Pancreas (tissue), 10 donors: ENCODE measurements at regions not wholly inside any gene's neighbourhood (a gene's known extent, or its start where the extent isn't known, plus 50 kb on each side); places are given as distances from the start of the nearest gene placed in this dataset.

Experiments
- ATAC-seq, 4 donors: fragments of 200-7000 bp; cut with Tn5 transposase; one replicate each; pipeline versions ENCODE4 v1.8.0 to v1.9.1; 2020; ENCODE audit warnings: mild to moderate bottlenecking in 4 of 4, moderate library complexity in 4 of 4
- DNase-seq, 6 donors: peaks; one replicate each; pipeline ENCODE4 v3.0.0-alpha.2; 2020
- FAIRE-seq: peaks from 2 replicates; lab custom pipeline; 2012; peaks lifted over from hg19 to GRCh38; lab: Jason Lieb, UNC
- H3K27ac ChIP-seq, 4 donors: fragments of 200-600 bp; sonication (generic); 1 replicate in 3 of 4; 2 replicates in 1 of 4; pipeline versions ENCODE4 v1.5.0 to v1.8.0; 2020
- H3K27me3 ChIP-seq, 4 donors: fragments of 200-600 bp; one replicate each; pipeline ENCODE4 v1.8.0; 2021
- H3K36me3 ChIP-seq, 3 donors: fragments of 200-600 bp; sonication (generic) in 1 of 3; one replicate each; pipeline versions ENCODE4 v1.5.0 to v1.8.0; 2020 to 2021
- H3K4me1 ChIP-seq, 3 donors: fragments of 200-600 bp; one replicate each; pipeline ENCODE4 v1.8.0; 2021
- H3K4me3 ChIP-seq, 4 donors: fragments of 200-600 bp; sonication (generic) in 2 of 4; one replicate each; pipeline versions ENCODE4 v1.5.0 to v1.8.0; 2020 to 2021
- H3K9me3 ChIP-seq, 4 donors: fragments of 200-600 bp; one replicate each; pipeline ENCODE4 v1.8.0; 2021
- CTCF ChIP-seq, 4 donors: fragments of 200-600 bp; sonication (generic) in 3 of 4; IDR thresholded peaks; one replicate each; pipeline versions ENCODE4 v1.5.0 to v1.8.0; 2021; ENCODE audit warnings: antibody characterized with exemption in 4 of 4
- WGBS, 2 donors: extraction: QIAGEN DNeasy Blood & Tissue Kit; methylation state at CpG; one replicate each; pipeline ENCODE4 v1.1.7; 2013; 5-methylcytosine and 5-hydroxymethylcytosine counted together
- intact Hi-C, 3 donors: fragments of 100-400 bp; cut with DNase I; formaldehyde crosslinking; loops; one replicate each; pipeline versions ENCODE4 v1.11.1 to v1.14.2; 2022
- donor health status: healthy with polysubstance abuse.
- donor health status: DM: no; HTN: no; CAD: no; lungs with moderate emphysema.
- donor health status: DM: no; HTN: no; CAD: no.
- donor health status: control.
- donor health status: control.
- donor health status: Bipolar disorder and iron deficiency.
- donor health status: DM: yes; HTN: yes; CAD: no.
- donor health status: DM: no; HTN: no; CAD: no.
- donor health status: DM: no; HTN: no; CAD: no.
- donor health status: DM: yes; HTN: yes; CAD: no.

DNA sequence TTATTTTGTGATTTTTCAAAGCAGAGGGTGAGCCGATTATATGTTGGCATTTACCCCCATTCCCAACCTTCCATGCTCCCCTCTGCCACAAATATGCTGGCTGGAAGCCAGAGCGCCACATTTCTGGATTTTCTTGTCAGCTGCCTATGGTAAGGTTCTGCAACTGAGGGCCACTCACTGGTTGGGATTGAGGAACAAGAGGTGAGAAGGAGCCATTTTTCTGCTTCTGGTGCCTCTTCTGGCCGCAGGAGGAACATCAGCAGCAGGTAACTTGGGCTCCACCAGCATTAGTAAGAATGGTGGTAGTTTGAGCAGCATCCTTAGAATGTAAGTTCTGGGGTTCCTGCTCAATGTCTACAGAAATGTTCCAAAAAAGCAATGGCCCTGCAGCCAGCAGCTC lies 159.5 kb upstream of the MAST4 start:
- ATAC-seq (no peak), DNase-seq (no peak), FAIRE-seq (no peak)
- intact Hi-C loops = no loop called here
- no peaks in the 10 kb centered on the region for H3K9me3 ChIP-seq
- H3K4me1 ChIP-seq = no peaks in the 10 kb centered on the region
- no peaks in the 10 kb centered on the region for H3K27me3 ChIP-seq
- no peaks in the 10 kb centered on the region for H3K36me3 ChIP-seq
- TF ChIP-seq CTCF (IDR thresholded peaks at IDR 0.05) = no peak
- no peak overlapping the region for H3K27ac ChIP-seq
- no peak overlapping the region for H3K4me3 ChIP-seq
- 84 to 89% methylated on average over 3 of the region's 3 CpGs for WGBS, 2 donors

- ATAC-seq = no peak
- no peak for DNase-seq
- Histone ChIP-seq H3K27ac (no peak overlapping the region), H3K27me3 (no peaks in the 10 kb centered on the region), H3K9me3 (no peaks in the 10 kb centered on the region), H3K4me3 (no peak overlapping the region), H3K4me1 (no peaks in the 10 kb centered on the region), H3K36me3 (no peaks in the 10 kb centered on the region)
- TF ChIP-seq CTCF (IDR thresholded peaks at IDR 0.05) = no peak
- 82 to 89% methylated on average over 4 of the region's 4 CpGs for WGBS, 2 donors
- FAIRE-seq = no peak
- intact Hi-C loops = no loop called here
Observed at GRCh38 chr5:66438087-66438486, 158.1 kb upstream of the MAST4 start.

DNA sequence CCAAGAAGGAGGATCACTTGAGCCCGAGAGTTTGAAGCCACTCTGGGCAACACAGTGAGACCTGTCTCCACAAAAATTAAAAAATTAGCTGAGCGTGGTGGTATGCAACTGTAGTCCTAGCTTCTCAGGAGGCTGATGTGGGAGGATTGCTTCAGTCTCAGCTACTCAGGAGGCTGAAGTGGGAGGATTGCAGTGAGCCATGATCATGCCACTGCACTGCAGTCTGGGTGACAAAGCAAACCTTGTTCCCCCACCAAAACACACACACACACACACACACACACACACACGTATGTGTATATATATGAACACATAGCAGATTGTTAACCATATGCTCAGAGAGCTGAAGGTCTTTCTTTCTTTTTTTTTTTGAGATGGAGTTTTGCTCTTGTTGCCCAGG lies 157.5 kb upstream of the MAST4 start:
- Histone ChIP-seq H3K9me3 (no peaks in the 10 kb centered on the region), H3K4me1 (no peaks in the 10 kb centered on the region), H3K36me3 (no peaks in the 10 kb centered on the region), H3K27ac (no peak overlapping the region), H3K27me3 (no peaks in the 10 kb centered on the region), H3K4me3 (no peak overlapping the region)
- FAIRE-seq (no peak), ATAC-seq (no peak), DNase-seq (no peak)
- intact Hi-C loops = no loop called here
- TF ChIP-seq CTCF (IDR thresholded peaks at IDR 0.05) = no peak
- WGBS, 2 donors = 69 to 88% methylated on average over 3 of the region's 3 CpGs

DNA sequence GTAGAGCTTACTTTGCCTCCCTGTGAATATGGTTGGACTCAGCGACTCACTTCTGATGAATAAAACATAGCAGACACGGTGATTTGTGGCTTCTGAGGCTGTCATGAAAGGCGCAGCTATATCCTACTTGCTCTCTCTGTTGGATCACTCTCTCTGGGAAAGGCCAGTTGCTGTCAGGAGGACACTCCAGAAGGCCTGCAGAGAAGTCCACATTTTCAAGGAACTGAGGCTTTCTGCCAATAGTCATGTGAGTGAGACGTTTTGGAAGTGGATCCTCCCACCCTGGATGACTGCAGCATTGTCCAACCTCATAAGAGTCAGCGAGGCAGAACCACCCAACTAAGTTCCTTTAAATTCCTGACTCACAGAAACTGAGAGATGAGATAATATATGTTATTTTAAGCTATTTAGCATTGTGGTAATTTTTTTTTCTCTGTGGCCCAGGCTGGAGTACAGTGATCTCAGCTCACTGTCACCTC lies 156.0 kb upstream of the MAST4 start:
- WGBS, 2 donors = 68 to 69% methylated on average over 5 of the region's 5 CpGs
- intact Hi-C loops = no loop called here
- no peak overlapping the region for H3K27ac ChIP-seq
- ATAC-seq (peak in 2 of 4 donors; percentile 44 to 66), FAIRE-seq (no peak), DNase-seq (peak in 1 of 6 donors; percentile 20)
- TF ChIP-seq CTCF (IDR thresholded peaks at IDR 0.05) = no peak
- H3K9me3 ChIP-seq = no peaks in the 10 kb centered on the region
- no peaks in the 10 kb centered on the region for H3K36me3 ChIP-seq
- H3K4me1 ChIP-seq = no peaks in the 10 kb centered on the region
- no peaks in the 10 kb centered on the region for H3K27me3 ChIP-seq
- H3K4me3 ChIP-seq = no peak overlapping the region

DNA sequence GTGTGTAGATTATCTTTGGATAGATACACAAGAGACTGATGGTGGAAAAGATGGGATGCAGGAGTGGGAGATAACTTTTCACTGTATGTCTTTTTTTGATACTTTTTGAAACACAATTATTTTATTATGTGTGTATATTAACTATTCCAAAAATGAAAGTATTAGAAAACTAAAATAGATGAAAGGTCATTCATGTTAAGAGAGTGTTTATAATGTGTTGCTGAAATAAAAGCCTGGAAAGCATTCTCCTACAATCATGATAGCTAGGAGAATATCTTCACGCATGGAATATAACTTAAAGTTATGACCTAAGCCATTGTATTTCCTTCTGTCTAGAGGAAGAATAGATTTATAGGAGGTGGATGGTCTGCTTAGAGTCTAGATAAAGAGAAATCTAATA lies 154.8 kb upstream of the MAST4 start:
- TF ChIP-seq CTCF (IDR thresholded peaks at IDR 0.05) = no peak
- 85 to 87% methylated on average over 1 of the region's 1 CpG for WGBS, 2 donors
- FAIRE-seq = no peak

More for the DNA sequence above, 154.8 kb upstream of the MAST4 start:
- H3K27ac ChIP-seq = no peak overlapping the region
- intact Hi-C loops = no loop called here
- no peaks in the 10 kb centered on the region for H3K9me3 ChIP-seq
- H3K36me3 ChIP-seq = no peaks in the 10 kb centered on the region
- no peaks in the 10 kb centered on the region for H3K4me1 ChIP-seq
- no peak for ATAC-seq
- no peak overlapping the region for H3K4me3 ChIP-seq
- no peak for DNase-seq
- no peaks in the 10 kb centered on the region for H3K27me3 ChIP-seq
